Activated B cell treated with CpG ODN at 0.5 μM for 24 hours (primary cell): ENCODE measurements at regions not wholly inside any gene's neighbourhood (a gene's known extent, or its start where the extent isn't known, plus 50 kb on each side); places are given as distances from the start of the nearest gene placed in this dataset.

Source experiments
- ATAC-seq: fragments of 200-7000 bp; cut with Tn5 transposase; one replicate; pipeline ENCODE4 v1.10.0; 2021; ENCODE audit warnings: low read depth, mild to moderate bottlenecking, moderate library complexity
- CTCF ChIA-PET: fragments of 350-600 bp; sonication (Branson Sonifier 250); formaldehyde crosslinking; loops from one replicate; lab custom pipeline; 2021; ENCODE audit warnings: antibody characterized with exemption; lab: Charles Lee
- POLR2A ChIA-PET: fragments of 350-600 bp; sonication (Branson Sonifier 250); formaldehyde crosslinking; loops from one replicate; lab custom pipeline; 2021; ENCODE audit warnings: antibody characterized with exemption; lab: Charles Lee
- DNase-seq: peaks from one replicate; pipeline ENCODE4 v3.0.0; 2022
- H3K27ac Mint-ChIP-seq: one replicate; pipeline ENCODE4 v1.8.0; 2020; ENCODE audit warnings: mixed read lengths
- H3K27me3 Mint-ChIP-seq: one replicate; pipeline ENCODE4 v1.8.0; 2021; ENCODE audit warnings: mixed read lengths
- H3K36me3 Mint-ChIP-seq: one replicate; pipeline ENCODE4 v1.8.0; 2021; ENCODE audit warnings: low read depth, mixed read lengths
- H3K4me1 Mint-ChIP-seq: one replicate; pipeline ENCODE4 v1.8.0; 2021; ENCODE audit warnings: mixed read lengths
- H3K4me3 Mint-ChIP-seq: one replicate; pipeline ENCODE4 v1.8.0; 2020; ENCODE audit warnings: mild to moderate bottlenecking, mixed read lengths
- H3K9me3 Mint-ChIP-seq: one replicate; pipeline ENCODE4 v1.8.0; 2020; ENCODE audit warnings: mixed read lengths
- CTCF ChIP-seq: fragments of 200-600 bp; IDR thresholded peaks from one replicate; pipeline ENCODE4 v1.8.0; 2022; ENCODE audit warnings: antibody characterized with exemption, mild to moderate bottlenecking
- intact Hi-C: fragments of 100-400 bp; cut with micrococcal nuclease; formaldehyde crosslinking; loops from one replicate; pipeline ENCODE4 v1.15.1; 2024

- no peak overlapping the region for H3K27ac Mint-ChIP-seq
- CTCF ChIA-PET = no interaction called here
- POLR2A ChIA-PET = no interaction called here
- H3K9me3 Mint-ChIP-seq = peaks cover 4% of the 10 kb centered on the region
- H3K27me3 Mint-ChIP-seq = no peaks in the 10 kb centered on the region
- TF ChIP-seq CTCF = no peak
- H3K4me3 Mint-ChIP-seq = no peak overlapping the region
- DNase-seq (no peak), ATAC-seq (no peak)
- no peaks in the 10 kb centered on the region for H3K4me1 Mint-ChIP-seq
- intact Hi-C loops = no loop called here
- no peaks in the 10 kb centered on the region for H3K36me3 Mint-ChIP-seq
These were observed 202.7 kb upstream of the SLC35B3 start for GRCh38 chr6:8637896-8638597.

- DNase-seq (no peak), ATAC-seq (no peak)
- Mint-ChIP-seq H3K4me3 (no peak overlapping the region), H3K27ac (no peak overlapping the region), H3K9me3 (peaks cover 2% of the 10 kb centered on the region), H3K27me3 (no peaks in the 10 kb centered on the region), H3K4me1 (no peaks in the 10 kb centered on the region), H3K36me3 (no peaks in the 10 kb centered on the region)
- ChIA-PET POLR2A (no interaction called here), CTCF (no interaction called here)
- no peak for TF ChIP-seq CTCF
- intact Hi-C loops = no loop called here
These were observed 198.4 kb upstream of the SLC35B3 start for GRCh38 chr6:8633762-8634161.

GRCh38 chr6:8628736-8629135 is 193.4 kb upstream of the SLC35B3 start:
- Mint-ChIP-seq H3K27ac (no peak overlapping the region), H3K9me3 (no peaks in the 10 kb centered on the region), H3K27me3 (no peaks in the 10 kb centered on the region), H3K36me3 (no peaks in the 10 kb centered on the region), H3K4me1 (no peaks in the 10 kb centered on the region), H3K4me3 (no peak overlapping the region)
- TF ChIP-seq CTCF = no peak
- intact Hi-C loops = no loop called here
- ChIA-PET CTCF (no interaction called here), POLR2A (no interaction called here)
- DNase-seq (no peak), ATAC-seq (no peak)

GRCh38 chr6:8628063-8628462 is 192.7 kb upstream of the SLC35B3 start:
- no peak for DNase-seq
- H3K36me3 Mint-ChIP-seq = no peaks in the 10 kb centered on the region
- TF ChIP-seq CTCF = no peak
- no peaks in the 10 kb centered on the region for H3K27me3 Mint-ChIP-seq
- no peaks in the 10 kb centered on the region for H3K4me1 Mint-ChIP-seq
- H3K27ac Mint-ChIP-seq = no peak overlapping the region
- H3K9me3 Mint-ChIP-seq = no peaks in the 10 kb centered on the region
- no peak overlapping the region for H3K4me3 Mint-ChIP-seq
- ATAC-seq = no peak
- ChIA-PET CTCF (no interaction called here), POLR2A (no interaction called here)
- intact Hi-C loops = no loop called here

GRCh38 chr6:8627085-8627861 is 191.9 kb upstream of the SLC35B3 start:
- Mint-ChIP-seq H3K4me1 (no peaks in the 10 kb centered on the region), H3K4me3 (no peak overlapping the region), H3K9me3 (no peaks in the 10 kb centered on the region), H3K36me3 (no peaks in the 10 kb centered on the region), H3K27ac (no peak overlapping the region), H3K27me3 (no peaks in the 10 kb centered on the region)
- intact Hi-C loops = no loop called here
- POLR2A ChIA-PET = no interaction called here
- no peak for DNase-seq
- no peak for ATAC-seq
- TF ChIP-seq CTCF = no peak
- CTCF ChIA-PET = no interaction called here
